ENCODE measurements at regions not wholly inside any gene's neighbourhood (a gene's known extent, or its start where the extent isn't known, plus 50 kb on each side); places are given as distances from the start of the nearest gene placed in this dataset.

DNA sequence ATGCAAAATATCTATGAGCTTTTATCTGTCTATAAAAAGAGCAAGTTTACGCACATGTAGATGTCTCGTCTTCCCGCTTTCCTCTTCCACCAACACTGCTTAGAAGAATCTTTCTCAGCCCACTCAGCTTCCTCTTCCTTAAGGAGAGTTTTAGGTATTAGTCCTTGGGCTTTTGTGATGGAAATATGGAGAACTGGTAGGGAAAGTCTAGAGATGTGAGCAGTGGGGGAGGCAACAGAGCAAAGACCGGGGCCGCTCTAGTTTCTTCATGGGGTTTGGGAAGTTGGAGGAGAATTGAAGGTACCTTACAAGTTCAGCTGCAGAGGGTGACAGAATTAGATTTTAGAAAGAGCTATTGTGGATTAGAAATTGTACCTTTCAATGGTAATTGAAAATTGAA lies 56.3 kb upstream of the CPNE8 start:
- no peaks in the 10 kb centered on the region for H3K9me3 ChIP-seq
- intact Hi-C loops (cut with DNase I; ENCODE audit: low total_unique reads), result no loop called here
- no peaks in the 10 kb centered on the region for H3K27me3 ChIP-seq
- no peaks in the 10 kb centered on the region for H3K4me1 ChIP-seq
- no peak overlapping the region for H3K27ac ChIP-seq
- DNase-seq, result no peak
- TF ChIP-seq CTCF (IDR thresholded peaks at IDR 0.05) (no peak), POLR2A (IDR thresholded peaks at IDR 0.05) (no peak)
- 82% methylated on average over 5 of the region's 5 CpGs for WGBS, 2 donors
- H3K36me3 ChIP-seq (ENCODE audit: low read depth, missing control alignments), result no peaks in the 10 kb centered on the region
- no peak overlapping the region for H3K4me3 ChIP-seq

- intact Hi-C loops (cut with DNase I; ENCODE audit: low total_unique reads), result no loop called here
- Histone ChIP-seq H3K27me3 (no peaks in the 10 kb centered on the region), H3K36me3 (ENCODE audit: low read depth, missing control alignments) (no peaks in the 10 kb centered on the region), H3K4me1 (no peaks in the 10 kb centered on the region), H3K9me3 (no peaks in the 10 kb centered on the region), H3K4me3 (no peak overlapping the region), H3K27ac (no peak overlapping the region)
- WGBS, 2 donors, result 65 to 69% methylated on average over 1 of the region's 1 CpG
- no peak for DNase-seq
- TF ChIP-seq CTCF (IDR thresholded peaks at IDR 0.05) (no peak), POLR2A (IDR thresholded peaks at IDR 0.05) (no peak)
These were observed 55.6 kb upstream of the CPNE8 start for GRCh38 chr12:38961012-38961411.

DNA sequence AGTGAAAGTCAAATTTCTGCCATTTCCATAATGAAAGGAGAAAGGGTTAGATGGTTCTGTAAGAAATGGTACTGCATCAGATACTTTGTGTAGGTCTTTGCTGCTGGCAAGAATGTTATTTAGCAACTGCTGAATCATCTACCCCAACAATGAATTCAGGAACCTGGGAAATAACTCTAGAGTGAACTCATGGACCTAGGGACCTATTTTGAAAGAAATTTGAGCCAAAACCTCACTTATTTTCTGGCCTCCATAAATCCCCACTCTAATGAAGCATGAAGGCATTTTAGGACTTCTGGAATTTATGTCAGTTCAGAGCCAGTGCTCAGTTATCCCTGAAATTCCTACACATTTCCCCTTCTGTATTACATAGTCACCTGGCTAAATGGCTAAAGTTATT lies 50.9 kb upstream of the CPNE8 start:
- Histone ChIP-seq H3K4me1 (no peaks in the 10 kb centered on the region), H3K4me3 (no peak overlapping the region), H3K27ac (no peak overlapping the region), H3K9me3 (no peaks in the 10 kb centered on the region), H3K36me3 (ENCODE audit: low read depth, missing control alignments) (no peaks in the 10 kb centered on the region), H3K27me3 (no peaks in the 10 kb centered on the region)
- intact Hi-C loops (cut with DNase I; ENCODE audit: low total_unique reads), result no loop called here
- no peak for DNase-seq
- TF ChIP-seq CTCF (IDR thresholded peaks at IDR 0.05), result no peak
- TF ChIP-seq POLR2A (IDR thresholded peaks at IDR 0.05), result no peak

Small RNAs in the stretch of these regions (small RNA-seq; reads per million reads assigned to genes)
- 0 reads per million in 2 donors for gene AC084373.1

All from testis (tissue), 2 donors.